ENCODE measurements at regions not wholly inside any gene's neighbourhood (a gene's known extent, or its start where the extent isn't known, plus 50 kb on each side); places are given as distances from the start of the nearest gene placed in this dataset.

- Histone ChIP-seq H3K4me1 (ENCODE audit: control insufficient read depth, insufficient read depth, low read length) (no peaks in the 10 kb centered on the region), H3K4me3 (ENCODE audit: low read depth, low read length) (no peak overlapping the region), H3K36me3 (ENCODE audit: control insufficient read depth, insufficient read depth, low read length) (no peaks in the 10 kb centered on the region), H3K27ac (ENCODE audit: low read depth, low read length) (no peak overlapping the region), H3K27me3 (ENCODE audit: control insufficient read depth, insufficient read depth, low read length) (no peaks in the 10 kb centered on the region), H3K9me3 (ENCODE audit: control insufficient read depth, insufficient read depth, low read length) (no peaks in the 10 kb centered on the region)
- 97% methylated on average over 3 of the region's 7 CpGs for WGBS (ENCODE audit: insufficient coverage)
- DNase-seq (ENCODE audit: low read depth in 4 of 6, low spot score in 6 of 6): no peak
These were observed 98.5 kb upstream of the RASSF8 start for GRCh38 chr12:25859976-25860375.

GRCh38 chr12:25861226-25861625 lies 97.3 kb upstream of the RASSF8 start:
- H3K4me1 ChIP-seq (ENCODE audit: control insufficient read depth, insufficient read depth, low read length): no peaks in the 10 kb centered on the region
- no peak overlapping the region for H3K4me3 ChIP-seq (ENCODE audit: low read depth, low read length)
- H3K36me3 ChIP-seq (ENCODE audit: control insufficient read depth, insufficient read depth, low read length): no peaks in the 10 kb centered on the region
- 80% methylated on average over 1 of the region's 2 CpGs for WGBS (ENCODE audit: insufficient coverage)
- H3K27me3 ChIP-seq (ENCODE audit: control insufficient read depth, insufficient read depth, low read length): no peaks in the 10 kb centered on the region
- no peak overlapping the region for H3K27ac ChIP-seq (ENCODE audit: low read depth, low read length)
- DNase-seq (ENCODE audit: low read depth in 4 of 6, low spot score in 6 of 6): no peak
- no peaks in the 10 kb centered on the region for H3K9me3 ChIP-seq (ENCODE audit: control insufficient read depth, insufficient read depth, low read length)

- peak in 1 of 6 donors; percentile 86 for DNase-seq (ENCODE audit: low read depth in 4 of 6, low spot score in 6 of 6)
- WGBS (ENCODE audit: insufficient coverage): 83% methylated on average over 1 of the region's 3 CpGs
These were observed 93.9 kb upstream of the RASSF8 start for GRCh38 chr12:25864306-25865276.

GRCh38 chr12:25866586-25867378 lies 91.7 kb upstream of the RASSF8 start:
- DNase-seq (ENCODE audit: low read depth in 4 of 6, low spot score in 6 of 6): no peak
- H3K4me3 ChIP-seq (ENCODE audit: low read depth, low read length): no peak overlapping the region
- no peaks in the 10 kb centered on the region for H3K4me1 ChIP-seq (ENCODE audit: control insufficient read depth, insufficient read depth, low read length)
- no peaks in the 10 kb centered on the region for H3K36me3 ChIP-seq (ENCODE audit: control insufficient read depth, insufficient read depth, low read length)
- H3K27me3 ChIP-seq (ENCODE audit: control insufficient read depth, insufficient read depth, low read length): no peaks in the 10 kb centered on the region
- peaks cover 5% of the 10 kb centered on the region for H3K9me3 ChIP-seq (ENCODE audit: control insufficient read depth, insufficient read depth, low read length)
- no peak overlapping the region for H3K27ac ChIP-seq (ENCODE audit: low read depth, low read length)
- 93% methylated on average over 3 of the region's 6 CpGs for WGBS (ENCODE audit: insufficient coverage)

More at GRCh38 chr12:25864306-25865276, 93.9 kb upstream of the RASSF8 start:
- Histone ChIP-seq H3K27me3 (ENCODE audit: control insufficient read depth, insufficient read depth, low read length) (no peaks in the 10 kb centered on the region), H3K27ac (ENCODE audit: low read depth, low read length) (no peak overlapping the region), H3K36me3 (ENCODE audit: control insufficient read depth, insufficient read depth, low read length) (no peaks in the 10 kb centered on the region), H3K9me3 (ENCODE audit: control insufficient read depth, insufficient read depth, low read length) (peaks cover 5% of the 10 kb centered on the region), H3K4me3 (ENCODE audit: low read depth, low read length) (no peak overlapping the region), H3K4me1 (ENCODE audit: control insufficient read depth, insufficient read depth, low read length) (no peaks in the 10 kb centered on the region)

GRCh38 chr12:25868193-25868592 lies 90.3 kb upstream of the RASSF8 start:
- Histone ChIP-seq H3K36me3 (ENCODE audit: control insufficient read depth, insufficient read depth, low read length) (no peaks in the 10 kb centered on the region), H3K9me3 (ENCODE audit: control insufficient read depth, insufficient read depth, low read length) (peaks cover 5% of the 10 kb centered on the region), H3K27ac (ENCODE audit: low read depth, low read length) (no peak overlapping the region), H3K27me3 (ENCODE audit: control insufficient read depth, insufficient read depth, low read length) (no peaks in the 10 kb centered on the region), H3K4me3 (ENCODE audit: low read depth, low read length) (no peak overlapping the region), H3K4me1 (ENCODE audit: control insufficient read depth, insufficient read depth, low read length) (no peaks in the 10 kb centered on the region)
- no peak for DNase-seq (ENCODE audit: low read depth in 4 of 6, low spot score in 6 of 6)

- Histone ChIP-seq H3K36me3 (ENCODE audit: control insufficient read depth, insufficient read depth, low read length) (no peaks in the 10 kb centered on the region), H3K4me1 (ENCODE audit: control insufficient read depth, insufficient read depth, low read length) (no peaks in the 10 kb centered on the region), H3K27ac (ENCODE audit: low read depth, low read length) (no peak overlapping the region), H3K27me3 (ENCODE audit: control insufficient read depth, insufficient read depth, low read length) (no peaks in the 10 kb centered on the region), H3K4me3 (ENCODE audit: low read depth, low read length) (no peak overlapping the region), H3K9me3 (ENCODE audit: control insufficient read depth, insufficient read depth, low read length) (peaks cover 5% of the 10 kb centered on the region)
- no peak for DNase-seq (ENCODE audit: low read depth in 4 of 6, low spot score in 6 of 6)
These were observed 86.3 kb upstream of the RASSF8 start for GRCh38 chr12:25872137-25872536.

GRCh38 chr12:25875661-25876060 lies 82.8 kb upstream of the RASSF8 start:
- H3K4me3 ChIP-seq (ENCODE audit: low read depth, low read length): no peak overlapping the region
- H3K27me3 ChIP-seq (ENCODE audit: control insufficient read depth, insufficient read depth, low read length): no peaks in the 10 kb centered on the region
- no peaks in the 10 kb centered on the region for H3K36me3 ChIP-seq (ENCODE audit: control insufficient read depth, insufficient read depth, low read length)
- H3K9me3 ChIP-seq (ENCODE audit: control insufficient read depth, insufficient read depth, low read length): no peaks in the 10 kb centered on the region
- WGBS (ENCODE audit: insufficient coverage): no CpG with 5 or more reads among the region's 1 CpG
- no peak for DNase-seq (ENCODE audit: low read depth in 4 of 6, low spot score in 6 of 6)
- H3K27ac ChIP-seq (ENCODE audit: low read depth, low read length): no peak overlapping the region
- H3K4me1 ChIP-seq (ENCODE audit: control insufficient read depth, insufficient read depth, low read length): no peaks in the 10 kb centered on the region

- no peaks in the 10 kb centered on the region for H3K27me3 ChIP-seq (ENCODE audit: control insufficient read depth, insufficient read depth, low read length)
- WGBS (ENCODE audit: insufficient coverage): 100% methylated on average over 1 of the region's 2 CpGs
- H3K4me3 ChIP-seq (ENCODE audit: low read depth, low read length): no peak overlapping the region
- no peaks in the 10 kb centered on the region for H3K36me3 ChIP-seq (ENCODE audit: control insufficient read depth, insufficient read depth, low read length)
- no peak overlapping the region for H3K27ac ChIP-seq (ENCODE audit: low read depth, low read length)
- H3K9me3 ChIP-seq (ENCODE audit: control insufficient read depth, insufficient read depth, low read length): no peaks in the 10 kb centered on the region
- no peaks in the 10 kb centered on the region for H3K4me1 ChIP-seq (ENCODE audit: control insufficient read depth, insufficient read depth, low read length)
- no peak for DNase-seq (ENCODE audit: low read depth in 4 of 6, low spot score in 6 of 6)
These were observed 82.0 kb upstream of the RASSF8 start for GRCh38 chr12:25876383-25877045.

- no peak overlapping the region for H3K27ac ChIP-seq (ENCODE audit: low read depth, low read length)
- DNase-seq (ENCODE audit: low read depth in 4 of 6, low spot score in 6 of 6): no peak
- no peaks in the 10 kb centered on the region for H3K27me3 ChIP-seq (ENCODE audit: control insufficient read depth, insufficient read depth, low read length)
- WGBS (ENCODE audit: insufficient coverage): no CpG with 5 or more reads among the region's 1 CpG
- no peaks in the 10 kb centered on the region for H3K4me1 ChIP-seq (ENCODE audit: control insufficient read depth, insufficient read depth, low read length)
- no peaks in the 10 kb centered on the region for H3K36me3 ChIP-seq (ENCODE audit: control insufficient read depth, insufficient read depth, low read length)
- H3K4me3 ChIP-seq (ENCODE audit: low read depth, low read length): no peak overlapping the region
- no peaks in the 10 kb centered on the region for H3K9me3 ChIP-seq (ENCODE audit: control insufficient read depth, insufficient read depth, low read length)
These were observed 81.0 kb upstream of the RASSF8 start for GRCh38 chr12:25877446-25877845.
